ENCODE measurements at regions not wholly inside any gene's neighbourhood (a gene's known extent, or its start where the extent isn't known, plus 50 kb on each side); places are given as distances from the start of the nearest gene placed in this dataset.

- TF ChIP-seq CTCF (IDR thresholded peaks at IDR 0.05; ENCODE audit: low read depth, low read length, poor library complexity, severe bottlenecking) (no peak), EZH2phosphoT487 (IDR thresholded peaks at IDR 0.05; ENCODE audit: borderline replicate concordance, low read length) (no peak)
These were observed 102.3 kb upstream of the ZNF217 start for GRCh38 chr20:53695797-53696527.

All from DOHH2 (cell line).